WTC11 (cell line): ENCODE measurements at regions not wholly inside any gene's neighbourhood (a gene's known extent, or its start where the extent isn't known, plus 50 kb on each side); places are given as distances from the start of the nearest gene placed in this dataset.

ENCODE experiments used
- FOXJ3 ChIP-seq: sonication (generic); formaldehyde crosslinking; IDR thresholded peaks from 2 replicates; pipeline ENCODE4 v1.9.0; 2021; ENCODE audit warnings: missing genetic modification reagents, mild to moderate bottlenecking, borderline replicate concordance
- GTF2I ChIP-seq: fragments of 250-450 bp; sonication (Bioruptor Pico); conservative IDR thresholded peaks from 2 replicates; pipeline ENCODE4 v1.4.0; 2021; ENCODE audit warnings: mild to moderate bottlenecking
- TEAD1 ChIP-seq: sonication (generic); formaldehyde crosslinking; IDR thresholded peaks from 2 replicates; pipeline ENCODE4 v1.8.0; 2022; ENCODE audit warnings: mild to moderate bottlenecking, missing genetic modification reagents
- ZNF121 ChIP-seq: sonication (generic); formaldehyde crosslinking; IDR thresholded peaks from 2 replicates; pipeline ENCODE4 v1.8.0; 2023; ENCODE audit warnings: missing genetic modification reagents
- ZNF396 ChIP-seq: fragments of 250-450 bp; sonication (Bioruptor Pico); IDR thresholded peaks from 2 replicates; pipeline ENCODE4 v1.8.0; 2021; ENCODE audit warnings: mild to moderate bottlenecking, moderate library complexity, borderline replicate concordance
- ZNF416 ChIP-seq: fragments of 250-450 bp; sonication (Bioruptor Pico); IDR thresholded peaks from 2 replicates; pipeline ENCODE4 v1.9.0; 2021; ENCODE audit warnings: mild to moderate bottlenecking, inconsistent platforms
- TF ChIP-seq, protein P1 (sequence below): fragments of 200-600 bp; IDR thresholded peaks from 2 replicates; pipeline ENCODE4 v1.8.0; 2022; ENCODE audit warnings: antibody characterized with exemption
- TF ChIP-seq, protein P2 (sequence below): sonication (generic); formaldehyde crosslinking; conservative IDR thresholded peaks from 2 replicates; pipeline ENCODE4 v1.8.1; 2023; ENCODE audit warnings: mild to moderate bottlenecking, low read depth, missing genetic modification reagents, moderate library complexity

DNA sequence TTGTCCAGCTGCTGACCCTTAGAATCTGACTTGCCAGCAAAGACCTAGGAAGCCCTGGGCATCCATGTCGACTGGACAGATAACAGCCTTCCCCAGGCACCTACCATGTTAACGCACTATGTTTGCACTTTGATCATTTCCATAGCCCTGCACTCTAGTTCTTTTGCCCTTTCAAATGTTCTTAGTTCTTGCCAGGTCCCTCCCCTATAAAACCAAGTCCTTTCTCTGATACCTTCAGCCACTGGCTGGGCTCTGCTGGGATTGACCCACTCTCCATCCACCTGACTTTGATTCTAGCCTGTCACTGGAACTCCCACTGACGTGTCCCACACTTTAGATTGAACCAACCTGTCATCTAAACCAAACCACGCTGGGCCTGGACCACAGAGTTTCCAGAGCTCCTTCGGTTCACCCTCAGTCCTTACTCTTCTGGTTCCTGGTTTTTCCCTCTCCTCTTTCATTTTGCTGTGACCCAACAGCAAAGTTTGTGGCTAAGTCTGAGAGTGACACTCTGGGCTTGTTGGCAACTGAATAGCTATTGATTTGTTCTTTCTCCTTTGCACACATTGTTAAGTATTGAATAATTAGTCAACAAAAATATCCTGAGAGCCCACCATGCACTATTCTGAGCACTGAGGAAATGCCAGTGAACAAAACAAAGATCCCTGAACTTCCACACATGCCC, 51.8 kb upstream of the STK38L start:
- TF ChIP-seq FOXJ3 (no peak), GTF2I (no peak), ZNF396 (CRISPR knock-in tag) (no peak), TEAD1 (CRISPR knock-in tag) (no peak), ZNF416 (no peak), ZNF121 (CRISPR knock-in tag) (no peak)
- TF ChIP-seq, protein P1, sequence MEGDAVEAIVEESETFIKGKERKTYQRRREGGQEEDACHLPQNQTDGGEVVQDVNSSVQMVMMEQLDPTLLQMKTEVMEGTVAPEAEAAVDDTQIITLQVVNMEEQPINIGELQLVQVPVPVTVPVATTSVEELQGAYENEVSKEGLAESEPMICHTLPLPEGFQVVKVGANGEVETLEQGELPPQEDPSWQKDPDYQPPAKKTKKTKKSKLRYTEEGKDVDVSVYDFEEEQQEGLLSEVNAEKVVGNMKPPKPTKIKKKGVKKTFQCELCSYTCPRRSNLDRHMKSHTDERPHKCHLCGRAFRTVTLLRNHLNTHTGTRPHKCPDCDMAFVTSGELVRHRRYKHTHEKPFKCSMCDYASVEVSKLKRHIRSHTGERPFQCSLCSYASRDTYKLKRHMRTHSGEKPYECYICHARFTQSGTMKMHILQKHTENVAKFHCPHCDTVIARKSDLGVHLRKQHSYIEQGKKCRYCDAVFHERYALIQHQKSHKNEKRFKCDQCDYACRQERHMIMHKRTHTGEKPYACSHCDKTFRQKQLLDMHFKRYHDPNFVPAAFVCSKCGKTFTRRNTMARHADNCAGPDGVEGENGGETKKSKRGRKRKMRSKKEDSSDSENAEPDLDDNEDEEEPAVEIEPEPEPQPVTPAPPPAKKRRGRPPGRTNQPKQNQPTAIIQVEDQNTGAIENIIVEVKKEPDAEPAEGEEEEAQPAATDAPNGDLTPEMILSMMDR: no peak
- TF ChIP-seq, protein P2, sequence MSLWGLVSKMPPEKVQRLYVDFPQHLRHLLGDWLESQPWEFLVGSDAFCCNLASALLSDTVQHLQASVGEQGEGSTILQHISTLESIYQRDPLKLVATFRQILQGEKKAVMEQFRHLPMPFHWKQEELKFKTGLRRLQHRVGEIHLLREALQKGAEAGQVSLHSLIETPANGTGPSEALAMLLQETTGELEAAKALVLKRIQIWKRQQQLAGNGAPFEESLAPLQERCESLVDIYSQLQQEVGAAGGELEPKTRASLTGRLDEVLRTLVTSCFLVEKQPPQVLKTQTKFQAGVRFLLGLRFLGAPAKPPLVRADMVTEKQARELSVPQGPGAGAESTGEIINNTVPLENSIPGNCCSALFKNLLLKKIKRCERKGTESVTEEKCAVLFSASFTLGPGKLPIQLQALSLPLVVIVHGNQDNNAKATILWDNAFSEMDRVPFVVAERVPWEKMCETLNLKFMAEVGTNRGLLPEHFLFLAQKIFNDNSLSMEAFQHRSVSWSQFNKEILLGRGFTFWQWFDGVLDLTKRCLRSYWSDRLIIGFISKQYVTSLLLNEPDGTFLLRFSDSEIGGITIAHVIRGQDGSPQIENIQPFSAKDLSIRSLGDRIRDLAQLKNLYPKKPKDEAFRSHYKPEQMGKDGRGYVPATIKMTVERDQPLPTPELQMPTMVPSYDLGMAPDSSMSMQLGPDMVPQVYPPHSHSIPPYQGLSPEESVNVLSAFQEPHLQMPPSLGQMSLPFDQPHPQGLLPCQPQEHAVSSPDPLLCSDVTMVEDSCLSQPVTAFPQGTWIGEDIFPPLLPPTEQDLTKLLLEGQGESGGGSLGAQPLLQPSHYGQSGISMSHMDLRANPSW (CRISPR knock-in tag): no peak
